ENCODE measurements at regions not wholly inside any gene's neighbourhood (a gene's known extent, or its start where the extent isn't known, plus 50 kb on each side); places are given as distances from the start of the nearest gene placed in this dataset.

DNA sequence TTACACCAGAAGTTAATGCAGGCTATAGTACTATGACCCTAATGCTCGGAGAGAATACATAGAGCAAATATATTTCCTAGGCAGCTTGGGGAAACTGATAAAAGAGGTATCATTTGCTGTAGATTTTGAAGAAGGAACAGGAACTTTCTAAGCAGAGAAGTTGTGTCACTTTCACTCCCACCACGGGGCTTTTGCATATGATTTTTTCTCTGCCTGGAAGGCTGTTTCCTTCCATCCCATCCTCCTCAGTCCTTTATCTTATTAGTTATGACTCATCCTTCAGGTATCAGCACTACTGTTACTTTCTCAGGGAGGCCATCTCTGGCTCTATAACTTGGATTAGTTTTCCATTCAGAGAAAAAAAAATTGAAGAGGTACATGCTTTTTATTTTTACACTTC lies 2006.1 kb upstream of the WWC1 start (continued):
- TF ChIP-seq YY1 (IDR thresholded peaks at IDR 0.05) = no peak
- no peak for TF ChIP-seq EGR1 (IDR thresholded peaks at IDR 0.05; ENCODE audit: low read depth in 2 of 2)
- TF ChIP-seq HNF4G (IDR thresholded peaks at IDR 0.05) = no peak
- TF ChIP-seq SP1 (IDR thresholded peaks at IDR 0.05) = no peak
- no peak for TF ChIP-seq NR2F2 (IDR thresholded peaks at IDR 0.05)
- no peak for TF ChIP-seq FOXA1 (IDR thresholded peaks at IDR 0.05)
- TF ChIP-seq JUND (IDR thresholded peaks at IDR 0.05) = no peak

DNA sequence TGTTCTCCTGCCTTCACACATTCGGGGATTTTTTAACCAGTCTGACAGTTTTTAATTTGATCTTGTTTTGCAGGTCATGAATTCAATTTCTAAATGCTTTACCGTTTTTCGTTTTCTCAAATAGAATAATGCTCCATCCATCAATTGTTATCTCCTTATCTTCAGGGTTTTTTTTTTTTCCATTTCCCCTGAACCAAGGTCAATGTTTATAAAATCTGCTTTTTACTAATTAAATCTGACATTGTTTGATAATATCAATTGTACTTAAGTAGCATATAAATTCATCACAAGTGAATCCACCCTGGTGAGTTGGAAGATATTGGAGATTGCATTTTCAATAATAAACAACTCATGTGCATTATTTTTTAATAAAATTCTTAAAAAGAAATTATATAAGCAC lies 2004.6 kb upstream of the WWC1 start:
- Histone ChIP-seq H3K27ac (ENCODE audit: low read depth in 1 of 2, low read length in 2 of 2) (no peak overlapping the region), H3K4me1 (ENCODE audit: control insufficient read depth in 4 of 4, insufficient read depth in 4 of 4, low read length in 3 of 4) (no peaks in the 10 kb centered on the region), H3K36me3 (ENCODE audit: control insufficient read depth in 4 of 4, insufficient read depth in 3 of 4, low read depth in 1 of 4, low read length in 3 of 4) (no peaks in the 10 kb centered on the region), H3K4me3 (ENCODE audit: low read depth in 1 of 3, low read length in 3 of 3) (no peak overlapping the region), H3K27me3 (ENCODE audit: control insufficient read depth in 4 of 4, insufficient read depth in 4 of 4, low read length in 3 of 4) (no peaks in the 10 kb centered on the region), H3K9me3 (ENCODE audit: control insufficient read depth in 4 of 4, low read length in 3 of 4) (peaks cover 0 to 5% (median 3%) of the 10 kb centered on the region in 4 donors), H3K9ac (ENCODE audit: low read depth in 1 of 2, low read length in 2 of 2) (no peak overlapping the region)
- TF ChIP-seq, protein P1, sequence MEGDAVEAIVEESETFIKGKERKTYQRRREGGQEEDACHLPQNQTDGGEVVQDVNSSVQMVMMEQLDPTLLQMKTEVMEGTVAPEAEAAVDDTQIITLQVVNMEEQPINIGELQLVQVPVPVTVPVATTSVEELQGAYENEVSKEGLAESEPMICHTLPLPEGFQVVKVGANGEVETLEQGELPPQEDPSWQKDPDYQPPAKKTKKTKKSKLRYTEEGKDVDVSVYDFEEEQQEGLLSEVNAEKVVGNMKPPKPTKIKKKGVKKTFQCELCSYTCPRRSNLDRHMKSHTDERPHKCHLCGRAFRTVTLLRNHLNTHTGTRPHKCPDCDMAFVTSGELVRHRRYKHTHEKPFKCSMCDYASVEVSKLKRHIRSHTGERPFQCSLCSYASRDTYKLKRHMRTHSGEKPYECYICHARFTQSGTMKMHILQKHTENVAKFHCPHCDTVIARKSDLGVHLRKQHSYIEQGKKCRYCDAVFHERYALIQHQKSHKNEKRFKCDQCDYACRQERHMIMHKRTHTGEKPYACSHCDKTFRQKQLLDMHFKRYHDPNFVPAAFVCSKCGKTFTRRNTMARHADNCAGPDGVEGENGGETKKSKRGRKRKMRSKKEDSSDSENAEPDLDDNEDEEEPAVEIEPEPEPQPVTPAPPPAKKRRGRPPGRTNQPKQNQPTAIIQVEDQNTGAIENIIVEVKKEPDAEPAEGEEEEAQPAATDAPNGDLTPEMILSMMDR (IDR thresholded peaks at IDR 0.05; ENCODE audit: low read depth, low read length, missing input control) = no peak
- TF ChIP-seq, protein P2, sequence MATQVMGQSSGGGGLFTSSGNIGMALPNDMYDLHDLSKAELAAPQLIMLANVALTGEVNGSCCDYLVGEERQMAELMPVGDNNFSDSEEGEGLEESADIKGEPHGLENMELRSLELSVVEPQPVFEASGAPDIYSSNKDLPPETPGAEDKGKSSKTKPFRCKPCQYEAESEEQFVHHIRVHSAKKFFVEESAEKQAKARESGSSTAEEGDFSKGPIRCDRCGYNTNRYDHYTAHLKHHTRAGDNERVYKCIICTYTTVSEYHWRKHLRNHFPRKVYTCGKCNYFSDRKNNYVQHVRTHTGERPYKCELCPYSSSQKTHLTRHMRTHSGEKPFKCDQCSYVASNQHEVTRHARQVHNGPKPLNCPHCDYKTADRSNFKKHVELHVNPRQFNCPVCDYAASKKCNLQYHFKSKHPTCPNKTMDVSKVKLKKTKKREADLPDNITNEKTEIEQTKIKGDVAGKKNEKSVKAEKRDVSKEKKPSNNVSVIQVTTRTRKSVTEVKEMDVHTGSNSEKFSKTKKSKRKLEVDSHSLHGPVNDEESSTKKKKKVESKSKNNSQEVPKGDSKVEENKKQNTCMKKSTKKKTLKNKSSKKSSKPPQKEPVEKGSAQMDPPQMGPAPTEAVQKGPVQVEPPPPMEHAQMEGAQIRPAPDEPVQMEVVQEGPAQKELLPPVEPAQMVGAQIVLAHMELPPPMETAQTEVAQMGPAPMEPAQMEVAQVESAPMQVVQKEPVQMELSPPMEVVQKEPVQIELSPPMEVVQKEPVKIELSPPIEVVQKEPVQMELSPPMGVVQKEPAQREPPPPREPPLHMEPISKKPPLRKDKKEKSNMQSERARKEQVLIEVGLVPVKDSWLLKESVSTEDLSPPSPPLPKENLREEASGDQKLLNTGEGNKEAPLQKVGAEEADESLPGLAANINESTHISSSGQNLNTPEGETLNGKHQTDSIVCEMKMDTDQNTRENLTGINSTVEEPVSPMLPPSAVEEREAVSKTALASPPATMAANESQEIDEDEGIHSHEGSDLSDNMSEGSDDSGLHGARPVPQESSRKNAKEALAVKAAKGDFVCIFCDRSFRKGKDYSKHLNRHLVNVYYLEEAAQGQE (IDR thresholded peaks at IDR 0.05) = no peak
- TF ChIP-seq HNF4G (IDR thresholded peaks at IDR 0.05) (no peak), EGR1 (IDR thresholded peaks at IDR 0.05; ENCODE audit: low read depth in 2 of 2) (no peak), RXRA (IDR thresholded peaks at IDR 0.05) (no peak), FOXA1 (IDR thresholded peaks at IDR 0.05) (no peak), JUND (IDR thresholded peaks at IDR 0.05) (no peak), HNF4A (conservative IDR thresholded peaks at IDR 0.05) (no peak), GABPA (IDR thresholded peaks at IDR 0.05 in 1 of 2, conservative IDR thresholded peaks at IDR 0.05 in 1 of 2) (no peak), FOXA2 (IDR thresholded peaks at IDR 0.05) (no peak), NR2F2 (IDR thresholded peaks at IDR 0.05) (no peak), TAF1 (conservative IDR thresholded peaks at IDR 0.05) (no peak), SP1 (IDR thresholded peaks at IDR 0.05) (no peak)
- TF ChIP-seq, protein P3, sequence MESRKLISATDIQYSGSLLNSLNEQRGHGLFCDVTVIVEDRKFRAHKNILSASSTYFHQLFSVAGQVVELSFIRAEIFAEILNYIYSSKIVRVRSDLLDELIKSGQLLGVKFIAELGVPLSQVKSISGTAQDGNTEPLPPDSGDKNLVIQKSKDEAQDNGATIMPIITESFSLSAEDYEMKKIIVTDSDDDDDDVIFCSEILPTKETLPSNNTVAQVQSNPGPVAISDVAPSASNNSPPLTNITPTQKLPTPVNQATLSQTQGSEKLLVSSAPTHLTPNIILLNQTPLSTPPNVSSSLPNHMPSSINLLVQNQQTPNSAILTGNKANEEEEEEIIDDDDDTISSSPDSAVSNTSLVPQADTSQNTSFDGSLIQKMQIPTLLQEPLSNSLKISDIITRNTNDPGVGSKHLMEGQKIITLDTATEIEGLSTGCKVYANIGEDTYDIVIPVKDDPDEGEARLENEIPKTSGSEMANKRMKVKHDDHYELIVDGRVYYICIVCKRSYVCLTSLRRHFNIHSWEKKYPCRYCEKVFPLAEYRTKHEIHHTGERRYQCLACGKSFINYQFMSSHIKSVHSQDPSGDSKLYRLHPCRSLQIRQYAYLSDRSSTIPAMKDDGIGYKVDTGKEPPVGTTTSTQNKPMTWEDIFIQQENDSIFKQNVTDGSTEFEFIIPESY (IDR thresholded peaks at IDR 0.05) = no peak
- TF ChIP-seq, protein P4, sequence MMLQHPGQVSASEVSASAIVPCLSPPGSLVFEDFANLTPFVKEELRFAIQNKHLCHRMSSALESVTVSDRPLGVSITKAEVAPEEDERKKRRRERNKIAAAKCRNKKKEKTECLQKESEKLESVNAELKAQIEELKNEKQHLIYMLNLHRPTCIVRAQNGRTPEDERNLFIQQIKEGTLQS (IDR thresholded peaks at IDR 0.05) = no peak
- no peak for DNase-seq (ENCODE audit: low spot score)
- WGBS = 74% methylated on average over 3 of the region's 3 CpGs

Data from liver (tissue), 8 donors.